GM12865 (cell line): ENCODE measurements at regions not wholly inside any gene's neighbourhood (a gene's known extent, or its start where the extent isn't known, plus 50 kb on each side); places are given as distances from the start of the nearest gene placed in this dataset.

Experiments
- DNase-seq: peaks from one replicate; pipeline ENCODE4 v3.0.0; 2010; ENCODE audit warnings: low read depth
- H3K4me3 ChIP-seq: 2 replicates; pipeline ENCODE4 v1.5.1; 2011; ENCODE audit warnings: mild to moderate bottlenecking, low read depth, low read length, control low read depth
- CTCF ChIP-seq: IDR thresholded peaks from 2 replicates; pipeline ENCODE4 v1.5.1; 2011; ENCODE audit warnings: low read length, control low read depth, low read depth, inconsistent platforms; ENCODE audit not compliant: insufficient read depth; ENCODE audit errors: missing control alignments

GRCh38 chr13:54177466-54177865 is 1148.9 kb downstream of the OLFM4 start:
- no peak for TF ChIP-seq CTCF
- no peak overlapping the region for H3K4me3 ChIP-seq
- no peak for DNase-seq

- H3K4me3 ChIP-seq, result no peak overlapping the region
- DNase-seq, result no peak
- TF ChIP-seq CTCF, result no peak
Observed at GRCh38 chr13:54183166-54183565, 1154.6 kb downstream of the OLFM4 start.

- no peak for TF ChIP-seq CTCF
- DNase-seq, result no peak
- no peak overlapping the region for H3K4me3 ChIP-seq
Observed at GRCh38 chr13:54183728-54184127, 1155.1 kb downstream of the OLFM4 start.

GRCh38 chr13:54184576-54184975 is 1156.0 kb downstream of the OLFM4 start:
- no peak overlapping the region for H3K4me3 ChIP-seq
- no peak for TF ChIP-seq CTCF
- no peak for DNase-seq

GRCh38 chr13:54185101-54185500 is 1156.5 kb downstream of the OLFM4 start:
- no peak overlapping the region for H3K4me3 ChIP-seq
- no peak for DNase-seq
- TF ChIP-seq CTCF, result no peak

- H3K4me3 ChIP-seq, result no peak overlapping the region
- no peak for DNase-seq
- TF ChIP-seq CTCF, result no peak
Observed at GRCh38 chr13:54185785-54186184, 1157.2 kb downstream of the OLFM4 start.

GRCh38 chr13:54187461-54187860 is 1158.8 kb downstream of the OLFM4 start:
- DNase-seq, result no peak
- TF ChIP-seq CTCF, result no peak
- H3K4me3 ChIP-seq, result no peak overlapping the region
